A673 (cell line): ENCODE measurements at regions not wholly inside any gene's neighbourhood (a gene's known extent, or its start where the extent isn't known, plus 50 kb on each side); places are given as distances from the start of the nearest gene placed in this dataset.

Experiments
- CTCF ChIP-seq: fragments of 300-800, 200-600 bp; sonication (generic); conservative IDR thresholded peaks from 2 replicates; pipeline ENCODE4 v1.5.1; 2017; ENCODE audit warnings: low read depth, mild to moderate bottlenecking, antibody characterized with exemption, low read length, moderate library complexity, mixed read lengths
- EZH2 ChIP-seq: fragments of 200-600 bp; sonication (generic); IDR thresholded peaks from 2 replicates; pipeline ENCODE4 v1.6.1; 2017; ENCODE audit warnings: borderline replicate concordance, low read depth, mild to moderate bottlenecking, mixed read lengths, antibody characterized with exemption, low read length; ENCODE audit not compliant: poor library complexity, severe bottlenecking

DNA sequence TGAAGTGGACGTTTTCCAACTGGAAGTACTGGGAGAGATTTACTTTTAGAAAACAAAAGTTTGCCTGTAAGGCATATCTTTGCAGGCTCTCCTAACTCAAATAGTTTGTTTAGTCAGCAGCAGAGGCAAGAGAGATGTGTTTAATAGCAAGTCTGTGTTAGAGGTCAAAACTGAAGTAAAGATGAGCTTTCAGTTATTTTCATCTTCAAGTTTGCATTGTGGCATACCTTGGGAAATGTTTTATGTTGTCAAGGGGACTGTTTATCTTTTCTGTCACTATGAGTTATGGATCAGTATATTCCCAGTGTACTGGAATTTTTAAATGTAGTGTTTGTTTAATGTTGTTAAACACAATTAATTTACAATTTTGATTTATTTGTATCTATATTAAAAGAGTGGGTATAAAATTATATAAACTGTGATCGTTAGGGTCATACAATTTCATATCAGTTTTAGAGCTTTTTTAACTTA, 169.7 kb upstream of the PPP1R3A start:
- TF ChIP-seq CTCF, result no peak
- no peak for TF ChIP-seq EZH2
